Neural progenitor cell (in vitro differentiated cells): ENCODE measurements at regions not wholly inside any gene's neighbourhood (a gene's known extent, or its start where the extent isn't known, plus 50 kb on each side); places are given as distances from the start of the nearest gene placed in this dataset.
A peak's percentile ranks its signal among the peaks of the same experiment; 100 is the strongest.

Source experiments
- DNase-seq: peaks from one replicate; pipeline ENCODE4 v3.0.0-alpha.2; 2016; ENCODE audit warnings: low spot score
- H2AFZ ChIP-seq: fragments of 200-600 bp; sonication (generic); replicated peaks from 2 replicates; pipeline ENCODE4 v1.6.1; 2016; ENCODE audit warnings: antibody characterized with exemption
- H3F3A ChIP-seq: fragments of 200-600 bp; sonication (generic); 2 replicates; pipeline ENCODE4 v1.6.1; 2016; ENCODE audit warnings: antibody characterized with exemption, low read depth
- H3K27ac ChIP-seq: fragments of 200-600 bp; sonication (generic); 2 replicates; pipeline ENCODE4 v1.5.1; 2016; ENCODE audit warnings: mild to moderate bottlenecking
- H3K27me3 ChIP-seq: fragments of 200-600 bp; sonication (generic); 2 replicates; pipeline ENCODE4 v1.6.1; 2016; ENCODE audit warnings: mild to moderate bottlenecking, moderate library complexity
- H3K36me3 ChIP-seq: fragments of 200-600 bp; sonication (generic); 2 replicates; pipeline ENCODE4 v1.5.1; 2016
- H3K4me1 ChIP-seq: fragments of 200-600 bp; sonication (generic); 2 replicates; pipeline ENCODE4 v1.6.1; 2016; ENCODE audit warnings: mixed run types
- H3K4me2 ChIP-seq: fragments of 200-600 bp; sonication (generic); 2 replicates; pipeline ENCODE4 v1.6.1; 2016
- H3K4me3 ChIP-seq: fragments of 200-600 bp; sonication (generic); 2 replicates; pipeline ENCODE4 v1.5.1; 2016
- H3K79me2 ChIP-seq: fragments of 200-600 bp; sonication (generic); 2 replicates; pipeline ENCODE4 v1.6.1; 2016; ENCODE audit warnings: low read depth
- H3K9ac ChIP-seq: fragments of 200-600 bp; sonication (generic); 2 replicates; pipeline ENCODE4 v1.6.1; 2016
- H3K9me3 ChIP-seq: fragments of 200-600 bp; sonication (generic); 2 replicates; pipeline ENCODE4 v1.5.1; 2016; ENCODE audit warnings: low read depth
- H4K20me1 ChIP-seq: fragments of 200-600 bp; sonication (generic); 2 replicates; pipeline ENCODE4 v1.6.1; 2016; ENCODE audit warnings: low read depth
- H3K27ac Mint-ChIP-seq: 3 replicates; pipeline ENCODE4 v1.8.0; 2021; ENCODE audit warnings: mixed read lengths
- H3K27me3 Mint-ChIP-seq: 2 replicates; pipeline ENCODE4 v1.8.0; 2022; ENCODE audit warnings: low read depth, mild to moderate bottlenecking, inconsistent platforms, moderate library complexity, mixed read lengths; ENCODE audit not compliant: insufficient read depth
- H3K36me3 Mint-ChIP-seq: 3 replicates; pipeline ENCODE4 v1.8.0; 2021; ENCODE audit warnings: mixed read lengths
- H3K4me1 Mint-ChIP-seq: 3 replicates; pipeline ENCODE4 v1.8.0; 2021; ENCODE audit warnings: mixed read lengths
- H3K4me3 Mint-ChIP-seq: 3 replicates; pipeline ENCODE4 v1.8.0; 2021; ENCODE audit warnings: mild to moderate bottlenecking, moderate library complexity, mixed read lengths
- H3K9me3 Mint-ChIP-seq: 3 replicates; pipeline ENCODE4 v1.8.0; 2020; ENCODE audit warnings: mixed read lengths
- CTCF ChIP-seq: fragments of 200-600 bp; sonication (generic); IDR thresholded peaks from 2 replicates; pipeline ENCODE4 v1.5.1; 2017; ENCODE audit warnings: antibody characterized with exemption, mild to moderate bottlenecking
- EZH2 ChIP-seq: fragments of 200-600 bp; sonication (generic); IDR thresholded peaks from 2 replicates; pipeline ENCODE4 v1.6.1; 2017; ENCODE audit warnings: antibody characterized with exemption, mild to moderate bottlenecking, moderate library complexity
- EZH2phosphoT487 ChIP-seq: fragments of 200-600 bp; sonication (generic); IDR thresholded peaks from 2 replicates; pipeline ENCODE4 v1.6.1; 2017; ENCODE audit warnings: antibody characterized with exemption

- no peak overlapping the region for H2AFZ ChIP-seq
- no peaks in the 10 kb centered on the region for H3K9me3 Mint-ChIP-seq
- no peak overlapping the region for H3K4me3 ChIP-seq
- H3K4me1 ChIP-seq, result peaks cover 20% of the 10 kb centered on the region
- H3K4me1 Mint-ChIP-seq, result peaks cover 42% of the 10 kb centered on the region
- no peak overlapping the region for H3K4me3 Mint-ChIP-seq
- TF ChIP-seq CTCF, result no peak
- no peak for TF ChIP-seq EZH2
- no peak for TF ChIP-seq EZH2phosphoT487
- H3K9ac ChIP-seq, result no peak overlapping the region
- no peaks in the 10 kb centered on the region for H3K36me3 ChIP-seq
- no peaks in the 10 kb centered on the region for H3F3A ChIP-seq
- no peaks in the 10 kb centered on the region for H4K20me1 ChIP-seq
- H3K27ac ChIP-seq, result no peak overlapping the region
- peaks cover 21% of the 10 kb centered on the region for H3K36me3 Mint-ChIP-seq
- H3K27me3 Mint-ChIP-seq, result no peaks in the 10 kb centered on the region
- H3K79me2 ChIP-seq, result no peaks in the 10 kb centered on the region
- no peaks in the 10 kb centered on the region for H3K27me3 ChIP-seq
- H3K4me2 ChIP-seq, result no peak overlapping the region
- no peak overlapping the region for H3K27ac Mint-ChIP-seq
- no peaks in the 10 kb centered on the region for H3K9me3 ChIP-seq
- DNase-seq, result no peak
These were observed 194.6 kb downstream of the KLF12 start for GRCh38 chr13:73939603-73940002.

GRCh38 chr13:73939071-73939380, 195.2 kb downstream of the KLF12 start:
- DNase-seq, result no peak
- H3K4me3 Mint-ChIP-seq, result no peak overlapping the region
- no peaks in the 10 kb centered on the region for H3F3A ChIP-seq
- H3K79me2 ChIP-seq, result no peaks in the 10 kb centered on the region
- no peaks in the 10 kb centered on the region for H3K36me3 ChIP-seq
- no peak overlapping the region for H2AFZ ChIP-seq
- no peaks in the 10 kb centered on the region for H3K9me3 Mint-ChIP-seq
- H3K27ac Mint-ChIP-seq, result no peak overlapping the region
- H3K9me3 ChIP-seq, result no peaks in the 10 kb centered on the region
- H3K36me3 Mint-ChIP-seq, result peaks cover 21% of the 10 kb centered on the region
- H3K4me3 ChIP-seq, result no peak overlapping the region
- no peaks in the 10 kb centered on the region for H3K27me3 ChIP-seq
- H3K27me3 Mint-ChIP-seq, result no peaks in the 10 kb centered on the region
- H4K20me1 ChIP-seq, result no peaks in the 10 kb centered on the region
- peaks cover 37% of the 10 kb centered on the region for H3K4me1 Mint-ChIP-seq
- H3K4me2 ChIP-seq, result no peak overlapping the region
- peaks cover 16% of the 10 kb centered on the region for H3K4me1 ChIP-seq
- TF ChIP-seq CTCF (no peak), EZH2phosphoT487 (no peak), EZH2 (no peak)
- no peak overlapping the region for H3K9ac ChIP-seq
- H3K27ac ChIP-seq, result no peak overlapping the region

GRCh38 chr13:73938372-73939070, 195.7 kb downstream of the KLF12 start:
- Mint-ChIP-seq H3K4me1 (peaks cover 33% of the 10 kb centered on the region), H3K36me3 (peaks cover 20% of the 10 kb centered on the region), H3K27ac (peak overlapping the region; percentile 22), H3K9me3 (no peaks in the 10 kb centered on the region), H3K27me3 (no peaks in the 10 kb centered on the region), H3K4me3 (no peak overlapping the region)
- Histone ChIP-seq H3K79me2 (no peaks in the 10 kb centered on the region), H3K9me3 (no peaks in the 10 kb centered on the region), H3K4me1 (peaks cover 13% of the 10 kb centered on the region), H3K4me2 (no peak overlapping the region), H3K36me3 (no peaks in the 10 kb centered on the region), H3K27ac (no peak overlapping the region), H3K4me3 (no peak overlapping the region), H3K9ac (no peak overlapping the region), H4K20me1 (no peaks in the 10 kb centered on the region), H2AFZ (no peak overlapping the region), H3K27me3 (no peaks in the 10 kb centered on the region), H3F3A (no peaks in the 10 kb centered on the region)
- TF ChIP-seq EZH2, result no peak
- no peak for TF ChIP-seq EZH2phosphoT487
- TF ChIP-seq CTCF, result no peak
- DNase-seq, result no peak
